ENCODE measurements at regions not wholly inside any gene's neighbourhood (a gene's known extent, or its start where the extent isn't known, plus 50 kb on each side); places are given as distances from the start of the nearest gene placed in this dataset.

DNA sequence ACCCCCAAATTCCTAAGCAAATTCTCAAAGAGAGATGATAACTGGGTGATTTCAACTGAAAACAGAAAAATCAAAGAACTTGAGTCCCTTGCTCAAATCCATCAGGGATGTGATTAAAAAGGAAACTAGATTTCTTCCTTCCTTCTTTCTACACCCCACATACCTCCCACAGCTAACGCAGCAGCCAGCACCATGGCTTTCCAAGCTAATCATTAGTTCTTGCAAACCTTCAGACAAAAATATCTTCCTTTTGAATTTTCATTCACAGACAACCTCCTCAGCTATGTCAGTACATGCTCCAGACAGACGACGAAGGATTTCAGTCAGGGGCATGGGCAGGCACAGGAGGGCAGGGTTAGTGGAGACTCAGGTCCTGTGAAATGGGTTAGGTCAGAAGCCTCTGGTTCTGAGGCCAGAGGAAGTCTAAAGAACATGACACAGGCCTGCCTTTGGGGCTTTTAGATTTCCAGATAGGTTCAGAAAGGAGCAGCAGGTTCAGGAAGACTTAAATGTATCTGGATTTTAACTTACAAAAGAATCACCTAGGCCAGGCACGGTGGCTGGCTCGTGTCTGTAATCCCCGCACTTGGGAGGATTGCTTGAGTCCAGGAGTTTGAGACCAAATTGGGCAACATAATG is 173.7 kb upstream of the NFIB start:
- no peaks in the 10 kb centered on the region for H3K27me3 ChIP-seq
- no peaks in the 10 kb centered on the region for H3K9me3 ChIP-seq
- H3K36me3 ChIP-seq = no peaks in the 10 kb centered on the region
- H3K4me3 ChIP-seq = no peak overlapping the region
- no peaks in the 10 kb centered on the region for H3K4me1 ChIP-seq
- no peak for DNase-seq (ENCODE audit: low spot score in 2 of 2)
- TF ChIP-seq, protein P1, sequence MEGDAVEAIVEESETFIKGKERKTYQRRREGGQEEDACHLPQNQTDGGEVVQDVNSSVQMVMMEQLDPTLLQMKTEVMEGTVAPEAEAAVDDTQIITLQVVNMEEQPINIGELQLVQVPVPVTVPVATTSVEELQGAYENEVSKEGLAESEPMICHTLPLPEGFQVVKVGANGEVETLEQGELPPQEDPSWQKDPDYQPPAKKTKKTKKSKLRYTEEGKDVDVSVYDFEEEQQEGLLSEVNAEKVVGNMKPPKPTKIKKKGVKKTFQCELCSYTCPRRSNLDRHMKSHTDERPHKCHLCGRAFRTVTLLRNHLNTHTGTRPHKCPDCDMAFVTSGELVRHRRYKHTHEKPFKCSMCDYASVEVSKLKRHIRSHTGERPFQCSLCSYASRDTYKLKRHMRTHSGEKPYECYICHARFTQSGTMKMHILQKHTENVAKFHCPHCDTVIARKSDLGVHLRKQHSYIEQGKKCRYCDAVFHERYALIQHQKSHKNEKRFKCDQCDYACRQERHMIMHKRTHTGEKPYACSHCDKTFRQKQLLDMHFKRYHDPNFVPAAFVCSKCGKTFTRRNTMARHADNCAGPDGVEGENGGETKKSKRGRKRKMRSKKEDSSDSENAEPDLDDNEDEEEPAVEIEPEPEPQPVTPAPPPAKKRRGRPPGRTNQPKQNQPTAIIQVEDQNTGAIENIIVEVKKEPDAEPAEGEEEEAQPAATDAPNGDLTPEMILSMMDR (IDR thresholded peaks at IDR 0.05) = no peak
- H3K27ac ChIP-seq = no peak overlapping the region
- intact Hi-C loops (cut with DNase I) = no loop called here

DNA sequence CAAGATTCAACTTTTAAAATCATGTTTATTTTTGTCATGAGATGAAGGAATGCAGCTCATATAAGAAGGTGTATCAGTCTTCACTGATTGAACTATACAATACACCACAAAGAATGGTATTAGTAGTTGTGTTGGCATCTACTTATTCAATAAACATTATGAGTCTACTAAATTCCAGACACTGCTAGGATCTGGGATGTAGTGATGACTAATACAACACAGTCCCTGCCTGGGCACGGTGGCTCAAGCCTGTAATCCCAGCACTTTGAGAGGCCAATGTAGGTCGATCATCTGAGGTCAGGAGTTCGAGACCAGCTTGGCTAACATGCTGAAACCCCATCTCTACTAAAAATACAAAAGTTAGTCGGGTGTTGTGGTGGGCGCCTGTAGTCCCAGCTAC is 171.4 kb upstream of the NFIB start:
- Histone ChIP-seq H3K9me3 (no peaks in the 10 kb centered on the region), H3K4me3 (no peak overlapping the region), H3K27ac (no peak overlapping the region), H3K36me3 (no peaks in the 10 kb centered on the region), H3K27me3 (no peaks in the 10 kb centered on the region), H3K4me1 (no peaks in the 10 kb centered on the region)
- intact Hi-C loops (cut with DNase I) = no loop called here
- TF ChIP-seq, protein P1 (IDR thresholded peaks at IDR 0.05) = no peak
- DNase-seq (ENCODE audit: low spot score in 2 of 2) = no peak

DNA sequence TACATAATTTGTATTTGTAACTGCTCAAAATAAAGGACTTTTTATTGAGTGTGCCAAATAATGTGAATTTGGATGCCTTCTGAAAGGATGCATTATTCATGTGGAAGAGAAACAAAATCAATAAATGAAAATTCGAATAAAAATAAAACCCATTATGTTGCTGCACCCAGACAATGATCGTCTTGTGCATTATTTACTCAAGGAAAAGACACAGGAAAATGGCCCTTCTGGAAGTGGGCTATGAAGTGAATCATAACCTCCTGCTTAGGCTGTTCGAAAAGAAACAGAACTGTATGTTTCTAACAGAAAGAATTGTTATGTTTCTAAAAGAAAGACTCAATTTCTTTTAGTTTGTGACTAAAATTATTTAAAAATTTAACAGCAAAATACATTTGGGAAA is 168.9 kb upstream of the NFIB start:
- H3K27me3 ChIP-seq = no peaks in the 10 kb centered on the region
- TF ChIP-seq, protein P1 (IDR thresholded peaks at IDR 0.05) = no peak
- H3K27ac ChIP-seq = no peak overlapping the region
- no peak for DNase-seq (ENCODE audit: low spot score in 2 of 2)
- no peaks in the 10 kb centered on the region for H3K4me1 ChIP-seq
- intact Hi-C loops (cut with DNase I) = no loop called here
- H3K4me3 ChIP-seq = no peak overlapping the region
- H3K36me3 ChIP-seq = no peaks in the 10 kb centered on the region
- no peaks in the 10 kb centered on the region for H3K9me3 ChIP-seq

DNA sequence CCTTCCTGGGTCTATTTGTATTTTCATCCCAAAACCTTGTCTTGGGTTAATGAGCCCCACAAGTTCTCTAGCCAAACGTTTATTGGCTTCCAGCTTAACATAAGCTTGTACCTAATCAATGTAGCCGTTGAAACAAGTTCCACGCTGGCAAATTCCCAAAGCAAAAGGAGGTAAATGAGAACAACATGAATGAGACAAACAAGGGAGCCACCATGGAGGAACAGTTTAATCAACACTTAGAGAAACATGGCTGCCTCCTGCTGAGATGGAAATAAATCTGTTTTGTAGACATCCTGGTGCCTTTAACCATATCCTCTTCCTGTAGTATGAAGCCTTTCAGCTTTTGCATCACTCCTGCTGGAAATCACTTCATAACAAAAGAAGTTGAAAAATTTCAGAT is 166.6 kb upstream of the NFIB start:
- Histone ChIP-seq H3K4me3 (no peak overlapping the region), H3K4me1 (no peaks in the 10 kb centered on the region), H3K27me3 (no peaks in the 10 kb centered on the region), H3K36me3 (no peaks in the 10 kb centered on the region), H3K9me3 (no peaks in the 10 kb centered on the region), H3K27ac (no peak overlapping the region)
- DNase-seq (ENCODE audit: low spot score in 2 of 2) = no peak
- intact Hi-C loops (cut with DNase I) = no loop called here
- TF ChIP-seq, protein P1 (IDR thresholded peaks at IDR 0.05) = no peak

DNA sequence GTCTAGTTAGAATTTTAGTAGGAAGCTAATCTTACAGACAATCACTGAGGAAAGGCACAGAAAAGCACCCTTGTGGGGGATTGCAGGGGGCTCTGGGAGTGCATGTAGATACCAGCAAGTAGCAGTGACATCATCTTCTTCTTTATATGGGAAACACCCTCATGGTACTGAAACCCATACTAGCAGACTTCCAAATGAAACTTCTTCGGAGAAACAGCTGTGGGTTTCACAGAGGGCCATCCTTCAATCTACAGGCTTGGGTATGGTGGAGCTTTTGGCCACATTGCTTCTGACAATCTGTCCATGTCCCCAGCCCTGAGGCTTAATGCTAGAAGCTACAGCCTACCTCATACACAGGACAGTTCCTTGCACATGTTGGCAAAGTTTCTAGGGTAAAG is 165.2 kb upstream of the NFIB start:
- no peaks in the 10 kb centered on the region for H3K9me3 ChIP-seq
- intact Hi-C loops (cut with DNase I) = no loop called here
- no peaks in the 10 kb centered on the region for H3K4me1 ChIP-seq
- H3K36me3 ChIP-seq = no peaks in the 10 kb centered on the region
- no peak overlapping the region for H3K4me3 ChIP-seq
- no peak for DNase-seq (ENCODE audit: low spot score in 2 of 2)
- no peaks in the 10 kb centered on the region for H3K27me3 ChIP-seq
- no peak overlapping the region for H3K27ac ChIP-seq
- TF ChIP-seq, protein P1 (IDR thresholded peaks at IDR 0.05) = no peak
